Dendritic cell treated with granulocyte-macrophage colony-stimulating factor and Interleukin-4, amounts not matched to agents 40 ng/mL and 50 ng/mL, for 4 days (primary cell): ENCODE measurements at regions not wholly inside any gene's neighbourhood (a gene's known extent, or its start where the extent isn't known, plus 50 kb on each side); places are given as distances from the start of the nearest gene placed in this dataset.

Experiments
- H3K27ac Mint-ChIP-seq: one replicate; pipeline ENCODE4 v1.8.0; 2022; ENCODE audit warnings: mild to moderate bottlenecking, mixed read lengths
- H3K27me3 Mint-ChIP-seq: one replicate; pipeline ENCODE4 v1.8.0; 2022; ENCODE audit warnings: mild to moderate bottlenecking, mixed read lengths
- H3K36me3 Mint-ChIP-seq: one replicate; pipeline ENCODE4 v1.8.0; 2022; ENCODE audit warnings: low read depth, mixed read lengths
- H3K4me1 Mint-ChIP-seq: one replicate; pipeline ENCODE4 v1.8.0; 2022; ENCODE audit warnings: low read depth, mixed read lengths
- H3K4me3 Mint-ChIP-seq: one replicate; pipeline ENCODE4 v1.8.0; 2022; ENCODE audit warnings: mild to moderate bottlenecking, moderate library complexity, mixed read lengths
- H3K9me3 Mint-ChIP-seq: one replicate; pipeline ENCODE4 v1.8.0; 2022; ENCODE audit warnings: mixed read lengths
- intact Hi-C: fragments of 100-400 bp; cut with micrococcal nuclease; formaldehyde crosslinking; loops from one replicate; pipeline ENCODE4 v1.15.0; 2022

DNA sequence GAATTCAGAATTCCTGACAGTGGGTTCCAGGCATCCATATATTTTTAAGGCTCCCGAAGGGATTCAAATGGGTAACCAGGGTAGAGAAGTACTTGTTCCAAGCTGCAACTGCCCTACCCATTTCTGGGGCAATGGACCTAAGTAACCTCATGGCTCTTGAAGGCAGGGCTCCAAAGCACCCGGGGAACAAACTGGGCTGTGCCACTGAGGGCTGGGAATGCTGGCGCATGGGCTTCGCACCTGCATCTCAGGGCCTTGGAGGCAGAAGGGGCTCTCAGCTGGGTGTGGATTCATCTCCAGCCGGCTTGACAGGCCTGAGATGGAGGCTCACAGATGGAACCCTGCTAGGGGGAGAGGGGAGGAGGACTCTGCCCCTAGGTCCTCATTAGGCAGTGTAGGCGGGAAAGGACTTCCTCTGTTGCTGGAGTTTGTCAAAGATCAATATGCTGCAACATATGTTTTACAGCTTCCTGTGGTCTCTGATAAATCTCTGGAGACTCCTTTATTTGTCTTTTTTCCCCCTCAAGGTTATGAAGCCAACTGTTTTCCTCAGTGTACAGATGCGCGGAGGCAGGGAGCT is 232.3 kb upstream of the NLRP1 start:
- H3K9me3 Mint-ChIP-seq: peaks cover 6% of the 10 kb centered on the region
- H3K36me3 Mint-ChIP-seq: no peaks in the 10 kb centered on the region
- H3K27ac Mint-ChIP-seq: no peak overlapping the region
- peaks cover 11% of the 10 kb centered on the region for H3K27me3 Mint-ChIP-seq
- no peaks in the 10 kb centered on the region for H3K4me1 Mint-ChIP-seq
- H3K4me3 Mint-ChIP-seq: no peak overlapping the region
- intact Hi-C loops: no loop called here

DNA sequence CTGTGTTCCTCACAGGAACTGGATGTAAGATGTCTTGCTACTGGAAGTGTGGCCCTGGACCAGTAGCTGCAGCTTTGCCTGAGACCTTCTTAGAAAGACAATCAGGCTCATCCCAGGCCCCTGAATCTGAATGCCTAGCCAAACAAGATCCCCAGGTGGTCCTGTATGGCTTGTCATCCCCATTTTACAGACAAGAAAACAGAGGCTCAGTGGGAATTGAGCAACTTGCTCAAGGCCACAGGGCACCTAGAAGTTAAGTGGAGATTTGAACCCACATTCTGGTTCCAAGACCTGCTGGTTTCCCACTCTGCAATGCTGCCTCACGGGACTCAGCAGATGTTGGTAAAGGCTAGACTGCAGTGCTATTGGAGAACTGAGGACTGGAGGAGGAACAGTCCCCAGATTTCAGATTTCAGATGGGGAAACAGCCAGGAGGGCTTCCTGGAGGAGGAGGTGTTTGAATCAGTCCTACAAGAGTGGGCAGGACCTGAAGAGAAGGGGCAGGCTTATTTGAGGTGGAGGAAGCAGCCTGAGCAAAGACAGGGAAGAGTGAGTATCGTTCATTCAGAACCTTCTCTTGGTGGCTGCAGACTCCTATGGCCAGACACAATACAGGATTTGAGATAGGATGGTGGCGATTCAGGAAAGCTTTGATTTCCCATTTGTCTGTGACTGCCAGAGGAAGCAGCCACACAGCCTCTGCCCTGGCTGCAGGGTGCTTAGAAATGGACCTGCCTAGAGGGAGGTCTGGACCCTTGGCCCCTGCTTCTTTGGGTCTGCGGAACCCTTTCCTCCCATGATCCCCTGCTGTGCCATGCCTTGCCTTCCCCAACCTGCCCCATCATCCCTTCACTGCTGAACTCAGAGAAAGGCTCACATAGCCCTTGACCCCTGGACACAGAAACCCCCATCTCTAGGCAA is 233.4 kb upstream of the NLRP1 start:
- no peaks in the 10 kb centered on the region for H3K4me1 Mint-ChIP-seq
- no peaks in the 10 kb centered on the region for H3K36me3 Mint-ChIP-seq
- H3K9me3 Mint-ChIP-seq: no peaks in the 10 kb centered on the region
- H3K4me3 Mint-ChIP-seq: no peak overlapping the region
- H3K27ac Mint-ChIP-seq: no peak overlapping the region
- H3K27me3 Mint-ChIP-seq: peaks cover 11% of the 10 kb centered on the region
- intact Hi-C loops: no loop called here

DNA sequence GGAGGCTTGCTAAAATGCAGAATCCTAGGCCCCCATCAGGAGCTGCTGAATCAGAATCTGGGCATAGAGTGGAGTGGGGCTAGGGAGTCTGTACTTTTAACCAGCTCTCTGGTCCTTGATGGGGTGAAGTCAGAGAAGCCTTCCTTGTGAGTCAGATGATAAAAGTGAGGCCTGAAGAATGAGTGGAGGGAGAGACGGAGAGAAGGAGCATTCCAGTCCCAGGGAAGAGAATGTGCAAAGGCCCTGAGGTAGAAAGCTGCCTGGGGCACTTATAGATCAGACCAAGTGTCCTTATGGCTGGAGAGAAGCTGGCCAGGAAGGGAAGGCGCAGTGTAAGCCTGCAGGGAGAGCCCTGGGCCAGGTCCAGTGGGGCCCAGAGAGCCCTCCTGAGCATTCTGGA is 235.1 kb upstream of the NLRP1 start:
- no peak overlapping the region for H3K27ac Mint-ChIP-seq
- H3K4me1 Mint-ChIP-seq: no peaks in the 10 kb centered on the region
- H3K36me3 Mint-ChIP-seq: no peaks in the 10 kb centered on the region
- H3K4me3 Mint-ChIP-seq: no peak overlapping the region
- intact Hi-C loops: no loop called here
- H3K27me3 Mint-ChIP-seq: peaks cover 11% of the 10 kb centered on the region
- no peaks in the 10 kb centered on the region for H3K9me3 Mint-ChIP-seq

DNA sequence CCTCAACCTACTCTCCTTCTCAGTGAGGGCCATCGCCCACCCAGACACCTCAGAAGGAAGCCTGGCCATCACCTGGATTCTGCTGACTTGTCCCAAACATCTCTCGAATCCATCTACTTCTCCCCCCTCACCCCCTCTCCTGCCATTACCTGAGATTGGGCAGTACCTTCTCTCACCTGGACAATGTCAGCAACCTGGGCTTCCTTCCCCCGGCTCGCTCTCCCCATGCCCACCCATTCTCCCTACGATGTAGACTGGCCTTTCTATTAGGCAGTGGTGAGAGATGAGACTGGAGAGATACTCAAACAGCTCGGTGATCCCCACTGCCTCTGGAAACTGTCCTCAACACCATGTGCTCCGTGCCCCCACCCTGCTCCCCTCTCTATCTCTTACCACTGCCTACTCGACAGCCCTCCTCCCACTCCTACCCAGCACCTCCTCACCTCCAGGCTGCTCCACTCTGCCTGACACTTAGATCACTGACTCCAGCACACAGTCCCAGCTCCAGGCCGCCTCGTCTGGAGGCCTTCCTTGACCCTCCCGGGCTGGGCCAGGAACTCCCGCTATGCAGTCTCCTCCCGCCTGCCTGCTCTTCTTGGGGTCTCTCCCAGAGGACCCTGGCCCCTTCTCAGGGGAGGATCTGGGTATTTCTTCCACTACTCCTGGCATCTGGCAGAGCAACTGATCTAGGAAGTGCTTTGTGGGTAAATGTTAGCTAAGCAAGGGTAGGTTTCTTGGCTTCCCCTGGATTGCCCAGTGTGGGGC is 235.8 kb upstream of the NLRP1 start:
- Mint-ChIP-seq H3K27ac (no peak overlapping the region), H3K27me3 (peaks cover 11% of the 10 kb centered on the region), H3K4me3 (no peak overlapping the region)

DNA sequence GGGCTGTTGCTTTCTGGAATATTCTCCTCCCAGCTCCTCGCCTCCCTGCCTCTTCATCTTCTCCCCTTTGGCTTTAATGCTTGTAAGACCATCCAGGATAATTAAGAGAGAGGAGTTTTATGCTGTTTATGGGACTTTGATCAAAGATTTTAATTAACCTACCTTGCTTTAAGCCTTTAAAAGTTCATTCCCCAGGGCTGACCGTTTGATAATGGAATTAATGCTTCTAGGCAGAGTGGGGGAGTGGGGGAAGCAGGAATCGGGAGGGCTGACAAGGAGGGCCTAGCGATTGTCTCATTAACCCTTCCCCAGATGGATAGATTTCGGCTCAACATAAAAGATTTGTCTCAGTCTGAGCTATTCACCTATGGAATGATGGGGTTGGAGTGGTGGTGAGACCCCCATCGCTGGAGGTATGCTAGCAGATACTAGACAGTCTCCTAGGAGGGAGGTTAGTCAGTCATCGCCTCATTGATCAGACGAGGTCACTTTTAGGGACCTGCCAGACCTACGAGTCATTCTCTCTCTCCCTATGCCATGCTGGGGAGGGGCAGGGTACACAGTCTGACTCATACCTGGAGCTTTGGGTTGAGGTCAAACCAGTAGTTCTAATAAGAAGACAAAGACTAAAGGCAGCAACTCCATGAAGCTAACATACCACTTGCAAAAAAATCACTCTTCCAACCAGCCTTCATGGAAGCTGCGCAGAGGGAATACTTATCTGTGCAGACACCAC is 236.6 kb upstream of the NLRP1 start:
- H3K36me3 Mint-ChIP-seq: no peaks in the 10 kb centered on the region
- H3K9me3 Mint-ChIP-seq: no peaks in the 10 kb centered on the region
- H3K4me1 Mint-ChIP-seq: no peaks in the 10 kb centered on the region
- H3K27me3 Mint-ChIP-seq: peaks cover 8% of the 10 kb centered on the region
- no peak overlapping the region for H3K4me3 Mint-ChIP-seq
- intact Hi-C loops: no loop called here
- no peak overlapping the region for H3K27ac Mint-ChIP-seq

More for the DNA sequence above, 235.8 kb upstream of the NLRP1 start:
- Mint-ChIP-seq H3K9me3 (no peaks in the 10 kb centered on the region), H3K36me3 (no peaks in the 10 kb centered on the region), H3K4me1 (no peaks in the 10 kb centered on the region)
- intact Hi-C loops: no loop called here

DNA sequence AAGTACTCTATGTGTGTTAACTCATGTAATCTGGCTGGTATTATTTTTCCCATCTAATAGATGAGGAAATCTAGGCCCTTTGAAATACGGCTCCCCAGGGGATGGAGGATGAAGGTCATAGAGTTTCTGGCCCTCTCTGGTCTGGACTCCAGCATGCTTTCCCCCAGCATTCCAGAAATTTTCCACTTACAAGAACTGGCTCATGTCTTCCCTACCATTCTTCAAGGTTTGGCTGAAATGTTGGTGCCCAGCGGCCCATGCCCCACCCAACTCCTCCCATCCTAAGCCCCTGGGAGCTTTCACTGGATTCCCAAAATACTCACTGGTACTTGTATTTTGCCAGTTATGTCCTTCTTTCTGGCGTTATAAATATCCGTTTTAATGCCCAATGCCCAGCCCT is 237.5 kb upstream of the NLRP1 start:
- Mint-ChIP-seq H3K9me3 (no peaks in the 10 kb centered on the region), H3K36me3 (no peaks in the 10 kb centered on the region), H3K27ac (no peak overlapping the region), H3K4me3 (no peak overlapping the region), H3K4me1 (no peaks in the 10 kb centered on the region), H3K27me3 (peaks cover 5% of the 10 kb centered on the region)
- intact Hi-C loops: no loop called here

DNA sequence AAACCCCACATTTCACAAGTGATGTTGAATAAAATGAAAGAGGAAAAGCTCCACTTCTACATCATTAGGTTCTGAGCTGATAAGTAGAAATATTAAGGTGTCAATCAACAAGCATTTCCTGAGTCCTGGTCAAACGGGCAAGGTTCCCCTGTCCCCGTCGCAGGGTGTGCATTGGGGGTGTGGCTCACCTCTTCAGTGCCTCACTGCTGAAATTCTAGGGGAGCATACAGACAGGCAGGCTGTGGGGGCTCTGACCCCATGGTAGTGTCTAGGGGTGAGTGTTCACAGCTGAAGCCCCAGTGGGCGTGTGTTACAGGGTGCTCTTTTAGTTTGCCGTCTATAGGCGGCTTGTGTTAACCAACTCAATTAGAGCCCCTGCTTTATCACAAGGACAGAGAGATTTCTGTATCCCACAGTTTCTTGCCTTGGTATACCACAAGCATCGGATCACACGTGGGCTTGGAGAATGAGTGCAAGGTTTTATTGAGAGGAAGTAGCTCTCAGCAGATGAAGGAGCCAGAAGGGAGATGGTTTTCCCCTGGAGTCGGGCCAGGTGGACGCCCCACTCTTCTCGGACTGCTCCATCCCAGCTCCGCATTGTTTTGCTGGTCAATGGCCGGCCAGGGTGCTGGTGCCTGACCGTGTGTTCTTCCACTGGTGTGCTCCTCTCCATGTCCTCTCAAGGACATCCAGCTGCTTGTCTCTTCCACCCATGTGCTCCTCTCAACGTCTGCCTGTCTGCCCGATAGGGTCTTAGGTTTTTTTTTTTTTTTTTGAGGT is 238.2 kb upstream of the NLRP1 start:
- H3K27me3 Mint-ChIP-seq: peaks cover 5% of the 10 kb centered on the region
- no peak overlapping the region for H3K4me3 Mint-ChIP-seq
- no peak overlapping the region for H3K27ac Mint-ChIP-seq
- intact Hi-C loops: no loop called here
- H3K9me3 Mint-ChIP-seq: peaks cover 7% of the 10 kb centered on the region
- H3K36me3 Mint-ChIP-seq: no peaks in the 10 kb centered on the region
- H3K4me1 Mint-ChIP-seq: no peaks in the 10 kb centered on the region

DNA sequence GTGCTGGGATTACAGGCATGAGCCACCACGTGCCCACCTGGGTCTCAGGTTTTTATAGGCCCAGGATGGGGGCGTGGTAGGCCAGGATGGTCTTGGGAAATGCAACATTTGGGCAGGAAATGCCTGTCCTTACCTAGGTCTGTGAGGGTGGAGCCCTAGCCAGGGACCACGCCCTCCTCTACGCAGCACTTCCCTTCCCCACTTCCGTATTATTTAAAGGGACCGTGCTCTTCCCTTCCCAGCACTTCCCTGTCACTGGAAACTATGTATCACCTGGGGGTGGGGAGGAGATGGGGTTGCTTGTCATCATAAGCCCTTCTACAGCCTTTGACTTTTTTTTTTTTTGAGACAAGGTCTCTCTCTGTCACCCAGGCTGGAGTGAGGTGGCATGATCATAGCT is 238.9 kb upstream of the NLRP1 start:
- peaks cover 2% of the 10 kb centered on the region for H3K27me3 Mint-ChIP-seq
- intact Hi-C loops: no loop called here

DNA sequence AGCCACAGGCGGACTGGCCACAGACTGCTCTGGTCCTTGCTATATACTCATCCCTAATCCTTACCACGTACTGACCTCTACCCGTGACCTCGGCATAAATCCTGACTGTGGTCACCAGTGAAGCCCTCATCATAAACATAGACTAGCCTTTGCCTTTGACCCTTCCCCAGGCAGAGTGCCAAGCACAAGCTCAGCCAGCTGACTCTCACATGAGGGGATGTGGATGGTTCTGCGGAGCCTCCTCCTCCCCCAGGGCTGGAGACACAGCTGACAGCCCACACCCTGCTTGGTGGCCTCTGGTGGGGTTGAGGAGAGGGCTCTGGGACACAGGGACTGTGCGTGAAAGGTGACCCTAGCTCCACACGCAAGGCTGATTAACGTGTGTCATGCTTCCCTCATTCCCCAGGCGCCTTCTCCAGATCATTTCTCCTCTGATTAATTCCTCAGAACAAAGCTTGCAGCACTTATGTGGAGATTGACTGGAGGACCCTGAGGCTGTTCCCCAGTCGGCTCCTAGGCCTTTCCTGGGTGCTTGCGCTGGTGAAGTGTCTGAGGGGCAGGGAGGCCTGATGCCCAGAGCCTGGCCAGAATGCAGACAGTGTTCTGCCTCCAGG is 241.5 kb upstream of the NLRP1 start:
- Mint-ChIP-seq H3K27ac (no peak overlapping the region), H3K9me3 (peaks cover 8% of the 10 kb centered on the region), H3K4me3 (no peak overlapping the region), H3K27me3 (peaks cover 4% of the 10 kb centered on the region), H3K36me3 (no peaks in the 10 kb centered on the region), H3K4me1 (no peaks in the 10 kb centered on the region)
- intact Hi-C loops: no loop called here

More for the DNA sequence above, 238.9 kb upstream of the NLRP1 start:
- H3K27ac Mint-ChIP-seq: no peak overlapping the region
- H3K4me3 Mint-ChIP-seq: no peak overlapping the region
- no peaks in the 10 kb centered on the region for H3K4me1 Mint-ChIP-seq
- no peaks in the 10 kb centered on the region for H3K36me3 Mint-ChIP-seq
- peaks cover 8% of the 10 kb centered on the region for H3K9me3 Mint-ChIP-seq

DNA sequence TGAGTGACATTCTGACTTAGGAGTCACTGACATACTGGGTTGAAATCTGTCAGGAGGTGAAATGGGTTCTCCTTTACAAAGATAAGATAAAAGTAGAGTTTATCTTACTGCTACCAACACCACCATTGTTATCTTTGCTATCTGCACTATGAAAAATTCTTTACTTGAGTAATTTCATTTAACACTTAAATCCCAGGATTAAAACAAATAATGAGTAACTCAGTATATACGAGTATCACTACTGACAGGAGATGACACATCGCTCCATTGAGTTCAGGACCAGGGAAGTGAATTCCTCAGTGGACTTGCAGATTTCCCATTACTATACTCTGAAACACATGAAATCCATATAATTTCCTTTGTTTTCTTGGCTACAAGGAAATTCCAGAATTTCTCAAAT is 242.1 kb upstream of the NLRP1 start:
- no peak overlapping the region for H3K27ac Mint-ChIP-seq
- no peaks in the 10 kb centered on the region for H3K36me3 Mint-ChIP-seq
- H3K9me3 Mint-ChIP-seq: peaks cover 8% of the 10 kb centered on the region
- H3K4me3 Mint-ChIP-seq: no peak overlapping the region
- intact Hi-C loops: no loop called here
- peaks cover 4% of the 10 kb centered on the region for H3K27me3 Mint-ChIP-seq
- no peaks in the 10 kb centered on the region for H3K4me1 Mint-ChIP-seq

DNA sequence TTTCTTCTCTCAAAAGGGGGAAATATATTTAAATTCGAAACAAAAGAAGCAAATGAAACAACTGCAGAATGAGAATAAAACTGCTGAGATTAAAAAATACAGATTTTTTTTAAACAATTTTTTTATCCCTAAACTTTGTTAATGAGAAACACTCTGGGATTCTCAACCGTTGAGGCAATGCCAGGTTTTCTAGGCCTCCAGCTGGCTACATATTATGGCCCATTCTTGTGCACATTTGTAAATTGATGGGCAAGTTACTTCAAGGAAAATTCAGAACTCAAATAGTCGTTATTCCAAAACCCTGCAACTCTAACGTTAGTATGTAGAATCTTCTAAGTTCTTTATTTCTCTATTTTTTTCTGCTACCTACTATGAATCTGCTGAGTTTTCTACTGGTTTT is 239.3 kb upstream of the WSCD1 start:
- no peaks in the 10 kb centered on the region for H3K36me3 Mint-ChIP-seq

DNA sequence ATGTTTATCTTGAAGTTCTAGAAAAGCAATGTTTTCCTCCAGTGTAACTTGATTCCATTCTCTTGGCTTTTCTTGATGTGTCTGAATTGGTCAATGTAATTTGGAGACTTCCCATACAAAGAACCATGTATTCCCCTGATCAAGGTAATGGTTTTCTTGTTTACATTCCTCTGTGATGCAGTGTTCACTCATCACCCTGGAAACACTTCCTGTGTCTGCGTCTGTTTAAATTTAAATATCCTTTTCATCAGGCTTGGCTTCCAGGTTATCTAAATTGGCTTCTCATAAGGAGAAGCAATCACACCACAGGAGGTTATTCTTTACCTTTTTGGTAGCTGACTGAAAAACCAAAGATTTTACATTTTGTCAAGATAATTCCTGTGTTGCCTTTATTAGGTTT is 237.3 kb upstream of the WSCD1 start:
- Mint-ChIP-seq H3K36me3 (no peaks in the 10 kb centered on the region), H3K4me1 (no peaks in the 10 kb centered on the region), H3K27ac (no peak overlapping the region), H3K9me3 (no peaks in the 10 kb centered on the region), H3K27me3 (peaks cover 6% of the 10 kb centered on the region), H3K4me3 (no peak overlapping the region)
- intact Hi-C loops: no loop called here

More for the DNA sequence above, 239.3 kb upstream of the WSCD1 start:
- no peak overlapping the region for H3K27ac Mint-ChIP-seq
- H3K4me3 Mint-ChIP-seq: no peak overlapping the region
- H3K4me1 Mint-ChIP-seq: no peaks in the 10 kb centered on the region
- H3K27me3 Mint-ChIP-seq: peaks cover 6% of the 10 kb centered on the region
- intact Hi-C loops: no loop called here
- peaks cover 8% of the 10 kb centered on the region for H3K9me3 Mint-ChIP-seq

DNA sequence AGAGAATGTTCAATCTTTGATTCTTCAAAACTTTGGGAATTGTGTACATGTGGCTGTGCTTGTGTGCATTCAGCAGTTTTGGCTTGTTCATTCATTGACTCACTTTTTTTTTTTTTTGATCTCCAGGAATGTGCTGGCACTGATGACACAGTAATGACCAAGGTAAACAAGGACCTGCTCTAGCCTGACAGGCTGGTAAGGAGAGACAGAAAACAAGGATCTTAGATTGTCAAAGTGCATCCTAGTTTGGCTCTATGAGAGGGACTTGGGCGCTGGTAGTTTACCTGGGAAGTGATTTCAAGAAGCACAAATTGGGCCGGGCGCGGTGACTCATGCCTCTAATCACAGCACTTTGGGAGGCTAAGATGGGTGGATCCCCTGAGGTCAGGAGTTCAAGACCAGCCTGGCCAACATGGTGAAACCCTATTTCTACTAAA is 233.1 kb upstream of the WSCD1 start:
- Mint-ChIP-seq H3K36me3 (no peaks in the 10 kb centered on the region), H3K27ac (no peak overlapping the region), H3K9me3 (no peaks in the 10 kb centered on the region), H3K27me3 (peaks cover 2% of the 10 kb centered on the region), H3K4me3 (no peak overlapping the region), H3K4me1 (no peaks in the 10 kb centered on the region)
- intact Hi-C loops: no loop called here
